ENCODE measurements at regions not wholly inside any gene's neighbourhood (a gene's known extent, or its start where the extent isn't known, plus 50 kb on each side); places are given as distances from the start of the nearest gene placed in this dataset.

DNA sequence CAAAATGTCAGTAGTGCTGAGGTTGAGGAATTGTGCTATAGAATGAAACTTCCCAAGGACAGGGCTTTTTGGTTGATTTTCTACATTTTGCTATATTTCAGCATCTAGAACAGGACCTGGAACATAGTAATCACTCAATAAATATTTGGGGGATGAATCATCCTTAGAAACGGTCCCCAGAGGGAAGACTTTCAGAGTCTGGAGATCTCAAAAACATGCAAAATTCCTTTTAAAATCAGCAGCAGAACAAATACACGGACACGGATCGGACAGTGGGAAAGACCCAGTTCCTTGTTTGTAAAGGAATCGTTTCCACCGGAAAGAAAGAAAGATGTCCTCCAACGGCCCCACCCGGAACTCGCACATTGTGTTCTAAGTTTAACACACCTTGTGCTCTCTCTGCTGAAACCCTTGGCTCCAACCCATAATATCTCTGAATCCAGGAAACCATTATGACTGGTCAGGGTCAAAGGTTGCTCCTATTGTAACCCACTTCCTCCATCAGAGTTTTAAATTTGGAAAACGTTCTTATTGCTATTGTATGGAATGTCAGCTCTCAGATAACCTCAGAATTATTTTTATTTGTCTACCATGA, 617.2 kb downstream of the MED13L start:
- in situ Hi-C loops (cut with MboI; ENCODE audit: low sequenced_read_pairs) = no loop called here

DNA sequence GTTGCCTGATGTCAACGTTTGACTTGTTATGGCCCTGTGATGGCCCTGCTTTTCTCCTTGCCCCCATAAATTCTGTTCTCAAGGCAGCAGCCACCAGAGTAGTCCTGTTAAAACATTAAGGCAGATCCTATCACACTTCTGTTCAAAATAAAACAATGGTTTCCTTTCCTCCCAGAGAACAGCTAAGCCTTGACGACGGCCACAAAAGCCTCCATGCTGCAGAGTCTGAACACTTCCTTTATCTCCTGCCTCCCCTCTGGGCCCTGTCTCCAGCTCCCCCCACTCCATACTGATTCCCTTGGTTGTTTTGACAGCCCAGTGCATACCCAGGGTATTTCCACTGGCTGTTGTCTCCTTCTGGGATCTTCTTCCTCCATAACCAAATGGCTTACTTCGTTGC, 618.1 kb downstream of the MED13L start:
- in situ Hi-C loops (cut with MboI; ENCODE audit: low sequenced_read_pairs) = no loop called here

DNA sequence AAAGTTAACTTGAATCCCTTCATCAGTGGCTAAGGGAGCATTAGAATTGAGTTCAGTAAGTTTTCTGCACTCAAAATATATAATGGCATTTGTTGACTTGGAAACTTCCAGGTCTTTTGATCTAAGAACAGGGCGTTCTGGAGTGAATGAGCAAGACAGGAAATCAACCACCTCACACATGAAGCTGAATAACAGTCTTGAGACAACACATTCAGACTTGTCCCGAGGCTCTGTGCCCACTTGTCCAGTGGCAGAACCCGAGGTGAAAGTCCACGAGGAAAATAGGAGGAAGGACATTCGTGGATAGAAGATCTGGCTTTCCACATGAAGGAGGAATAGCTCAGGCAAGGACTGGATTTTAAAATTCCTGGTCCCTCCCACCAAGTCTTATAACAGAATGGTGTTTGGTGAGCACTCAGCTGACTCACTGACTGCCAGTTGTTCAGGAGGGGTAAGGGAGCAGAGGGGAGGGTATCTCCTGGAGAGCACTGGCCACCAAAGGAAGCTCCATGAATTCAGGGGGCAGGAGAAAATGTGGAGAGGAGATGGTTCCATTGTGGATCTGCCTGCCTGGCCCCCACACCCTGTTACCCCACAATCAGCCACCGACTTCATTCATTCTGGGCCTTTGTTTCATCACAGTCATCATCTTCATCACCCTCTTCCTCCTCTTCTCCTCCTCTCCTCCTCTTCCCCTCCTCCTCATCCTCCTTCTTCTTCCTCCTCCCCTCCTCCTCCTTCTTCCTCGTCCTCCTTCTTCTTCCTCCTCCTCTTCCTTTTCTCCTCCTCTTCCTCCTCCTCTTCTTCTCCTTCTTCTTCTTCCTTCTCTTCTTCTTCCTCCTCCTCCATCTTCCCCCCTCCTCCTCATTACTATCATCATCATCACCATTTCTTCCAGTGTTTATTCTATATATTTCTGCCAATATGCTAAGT, 620.1 kb downstream of the MED13L start:
- in situ Hi-C loops (cut with MboI; ENCODE audit: low sequenced_read_pairs) = no loop called here

DNA sequence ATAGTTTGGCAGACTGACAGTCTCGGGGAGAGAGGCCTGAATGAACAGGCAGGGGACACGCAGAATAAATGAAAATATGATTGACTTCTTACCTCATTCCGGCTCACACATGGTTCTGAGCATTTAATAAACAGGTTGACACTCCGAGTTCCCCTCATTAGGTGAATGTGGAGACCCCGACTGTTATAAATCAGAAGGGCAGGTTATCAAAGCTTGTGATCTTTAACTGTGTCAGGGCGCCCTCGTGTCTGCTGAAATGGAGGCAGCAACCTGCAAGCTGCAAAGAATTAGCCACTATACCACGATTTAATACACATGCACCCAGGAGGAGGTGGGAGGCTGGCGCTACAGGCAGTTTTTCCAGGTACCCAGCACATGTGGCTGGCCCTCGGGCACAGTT, 627.5 kb downstream of the MED13L start:
- in situ Hi-C loops (cut with MboI; ENCODE audit: low sequenced_read_pairs) = no loop called here

GRCh38 chr12:115648463-115648862, 629.0 kb downstream of the MED13L start:
- in situ Hi-C loops (cut with MboI; ENCODE audit: low sequenced_read_pairs) = no loop called here

DNA sequence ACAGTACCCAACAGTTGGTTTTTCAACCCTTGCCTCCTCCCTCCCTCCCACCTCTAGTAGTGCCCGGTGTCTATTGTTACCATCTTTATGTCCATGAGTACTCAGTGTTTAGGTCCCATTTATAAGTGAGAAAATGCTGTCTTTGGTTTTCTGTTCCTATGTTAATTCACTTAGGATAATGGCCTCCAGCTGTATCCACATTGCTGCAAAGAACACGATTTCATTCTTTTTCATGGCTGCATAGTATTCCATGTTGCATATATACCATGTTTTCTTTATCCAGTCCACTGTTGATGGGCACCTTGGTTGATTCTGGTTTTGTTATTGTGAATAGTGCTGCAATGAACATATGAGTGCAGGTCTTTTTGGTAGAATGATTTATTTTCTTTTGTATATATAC, 631.3 kb downstream of the MED13L start:
- in situ Hi-C loops (cut with MboI; ENCODE audit: low sequenced_read_pairs) = no loop called here

DNA sequence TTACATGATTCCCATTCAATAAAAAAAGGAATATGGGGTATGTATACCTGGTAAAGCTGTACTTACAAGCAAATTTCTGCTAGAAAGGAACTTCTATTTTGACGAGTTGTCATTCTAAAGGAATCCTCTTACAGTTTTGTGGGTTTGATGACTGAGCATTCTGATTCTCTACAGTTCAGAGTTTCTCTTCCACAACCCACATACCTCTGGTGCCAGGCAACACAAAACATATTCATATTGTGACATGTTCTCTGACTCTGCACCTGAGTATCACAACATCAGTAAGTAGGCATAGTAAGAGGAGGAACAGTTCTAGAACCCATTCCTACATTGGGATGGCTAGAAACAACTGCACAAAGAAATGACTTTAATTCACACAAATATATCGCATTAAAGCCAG, 636.6 kb downstream of the MED13L start:
- in situ Hi-C loops (cut with MboI; ENCODE audit: low sequenced_read_pairs) = no loop called here

DNA sequence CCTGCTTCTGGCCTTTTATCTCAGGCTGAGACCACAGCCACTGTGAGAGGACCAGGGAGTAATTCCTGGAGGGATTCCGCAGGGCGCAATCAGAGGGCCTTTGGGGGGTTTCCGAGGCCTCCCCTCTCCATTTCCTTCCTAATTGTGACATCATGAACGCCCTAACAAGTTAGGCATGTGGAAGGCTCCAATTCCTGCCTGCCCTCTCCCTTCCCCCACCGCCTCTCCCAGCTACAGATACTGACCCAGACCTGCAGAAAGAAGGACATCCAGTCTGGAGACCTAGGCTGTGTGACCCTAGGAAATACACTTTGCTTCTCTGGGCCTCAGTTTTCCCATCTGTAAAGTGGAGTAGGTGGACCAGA, 637.9 kb downstream of the MED13L start:
- in situ Hi-C loops (cut with MboI; ENCODE audit: low sequenced_read_pairs) = no loop called here

DNA sequence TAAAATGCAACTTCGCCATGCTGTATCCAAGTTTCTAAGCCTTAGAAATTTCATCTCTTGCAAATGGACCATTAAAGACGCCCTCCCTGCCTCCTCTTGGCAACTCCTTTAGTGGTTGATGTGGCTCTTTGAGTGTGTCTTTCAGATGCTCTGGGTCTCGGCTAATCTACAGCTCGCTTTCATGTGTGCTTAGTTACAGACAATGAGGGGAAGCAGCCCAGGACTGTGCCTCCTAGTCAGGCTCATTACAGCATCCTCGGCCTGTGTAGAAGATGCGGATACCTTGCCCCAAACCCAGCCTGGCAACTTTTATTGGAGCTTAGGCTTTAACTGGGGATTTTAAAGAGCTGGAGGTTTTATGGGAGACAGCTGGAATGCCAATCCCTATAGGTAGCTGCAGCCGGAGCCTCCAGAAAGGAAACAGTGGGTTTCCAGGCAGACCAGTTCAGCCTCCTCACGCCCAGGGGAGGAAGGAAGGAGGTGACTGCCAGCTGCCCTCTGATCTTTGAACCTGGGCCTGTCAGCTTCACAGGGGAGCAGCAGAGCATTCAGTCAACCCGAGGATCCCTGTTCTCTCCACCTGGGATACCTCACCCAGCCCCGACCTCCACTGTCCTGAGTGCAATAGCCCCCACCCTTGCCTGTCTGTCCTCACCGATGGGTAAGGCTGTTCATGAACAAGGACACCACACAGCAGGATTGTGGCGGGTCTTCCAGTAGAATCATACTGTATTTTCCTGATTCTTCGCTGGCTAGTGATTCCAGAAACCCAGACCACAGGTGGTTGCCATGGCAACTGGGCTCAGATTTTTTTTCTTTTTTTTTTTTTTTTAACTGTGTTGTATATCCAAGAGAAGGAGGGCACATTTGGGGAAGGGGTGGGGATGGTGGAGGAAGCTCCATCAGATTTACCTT, 638.5 kb downstream of the MED13L start:
- in situ Hi-C loops (cut with MboI; ENCODE audit: low sequenced_read_pairs) = no loop called here

DNA sequence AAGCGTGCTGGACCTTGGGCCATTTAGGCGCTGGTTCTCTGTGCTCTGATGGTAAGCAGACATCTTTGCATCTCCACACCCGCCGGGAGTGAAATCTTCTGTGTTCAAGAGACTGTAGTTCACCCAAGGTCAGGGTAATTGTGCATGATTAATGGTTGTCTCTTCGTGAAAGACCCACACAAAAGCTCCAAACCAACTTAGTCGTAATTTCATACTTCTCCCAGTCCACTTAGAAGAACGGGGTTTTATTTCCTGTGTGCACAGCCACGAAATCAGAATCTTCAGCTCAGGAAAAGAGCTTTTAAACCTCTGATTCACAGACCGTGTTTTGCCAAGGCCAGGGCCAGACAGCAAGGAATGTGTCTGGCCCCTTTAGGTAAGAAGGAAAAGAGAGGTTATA, 640.9 kb downstream of the MED13L start:
- in situ Hi-C loops (cut with MboI; ENCODE audit: low sequenced_read_pairs) = no loop called here

DNA sequence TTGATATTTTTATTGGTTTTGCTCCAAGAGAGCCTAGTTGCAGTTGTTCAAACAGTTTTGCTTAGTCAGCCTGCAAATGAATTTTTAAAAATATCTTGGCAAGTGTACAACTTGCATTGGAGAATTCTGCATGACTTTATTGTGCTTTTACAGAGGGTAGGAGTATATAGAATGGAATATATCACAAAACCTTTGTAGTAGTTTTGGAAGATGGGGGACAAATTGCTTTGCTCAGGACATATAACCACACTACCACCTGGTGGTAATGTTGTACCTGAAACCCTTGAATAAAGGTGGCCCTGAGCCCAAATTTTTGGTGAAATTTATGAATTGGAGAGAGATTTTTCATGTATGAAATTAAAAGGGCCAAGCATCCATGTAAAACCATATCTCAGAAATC, 645.2 kb downstream of the MED13L start:
- in situ Hi-C loops (cut with MboI; ENCODE audit: low sequenced_read_pairs) = no loop called here

DNA sequence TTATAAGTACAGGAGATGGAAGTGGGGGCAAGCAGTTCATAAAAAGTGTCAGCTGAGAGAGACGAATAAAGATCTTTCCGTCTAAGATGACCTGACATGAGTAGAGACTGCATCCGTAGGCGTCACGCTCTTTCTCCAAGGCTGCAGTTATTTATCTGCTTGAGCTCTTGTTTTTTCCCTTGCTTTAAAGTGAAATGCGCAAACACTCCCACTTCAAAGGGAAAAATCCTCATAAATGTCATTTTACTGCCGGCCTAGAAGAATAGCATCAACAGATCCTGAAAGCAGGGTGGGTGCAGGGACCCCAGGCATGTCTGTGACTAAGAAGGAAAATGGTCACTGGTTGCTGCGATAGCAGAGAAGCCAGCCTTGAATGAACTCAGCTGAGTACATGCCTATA, 647.4 kb downstream of the MED13L start:
- in situ Hi-C loops (cut with MboI; ENCODE audit: low sequenced_read_pairs) = no loop called here

DNA sequence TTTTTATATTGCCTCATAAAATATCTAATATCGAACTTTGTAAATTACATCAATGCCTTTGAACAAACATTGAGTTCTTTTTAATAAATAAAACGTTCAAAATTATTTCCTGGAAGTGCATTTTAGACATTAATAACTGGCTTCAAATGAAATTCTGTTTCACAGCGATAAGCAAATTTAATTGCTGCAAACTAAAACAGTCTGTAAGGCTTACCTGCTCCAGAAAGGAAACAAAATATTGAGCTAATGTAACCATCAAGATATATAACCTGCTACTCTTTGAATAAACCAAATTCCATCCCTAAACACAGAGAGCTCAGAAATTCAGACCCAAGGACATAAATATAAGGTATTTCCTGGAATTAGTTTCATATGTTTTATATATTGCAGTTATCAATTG, 651.3 kb downstream of the MED13L start:
- in situ Hi-C loops (cut with MboI; ENCODE audit: low sequenced_read_pairs) = no loop called here

GRCh38 chr12:115623764-115624334, 653.6 kb downstream of the MED13L start:
- in situ Hi-C loops (cut with MboI; ENCODE audit: low sequenced_read_pairs) = no loop called here

GRCh38 chr12:115623275-115623674, 654.2 kb downstream of the MED13L start:
- in situ Hi-C loops (cut with MboI; ENCODE audit: low sequenced_read_pairs) = no loop called here

GRCh38 chr12:115620816-115621215, 656.7 kb downstream of the MED13L start:
- in situ Hi-C loops (cut with MboI; ENCODE audit: low sequenced_read_pairs) = no loop called here

DNA sequence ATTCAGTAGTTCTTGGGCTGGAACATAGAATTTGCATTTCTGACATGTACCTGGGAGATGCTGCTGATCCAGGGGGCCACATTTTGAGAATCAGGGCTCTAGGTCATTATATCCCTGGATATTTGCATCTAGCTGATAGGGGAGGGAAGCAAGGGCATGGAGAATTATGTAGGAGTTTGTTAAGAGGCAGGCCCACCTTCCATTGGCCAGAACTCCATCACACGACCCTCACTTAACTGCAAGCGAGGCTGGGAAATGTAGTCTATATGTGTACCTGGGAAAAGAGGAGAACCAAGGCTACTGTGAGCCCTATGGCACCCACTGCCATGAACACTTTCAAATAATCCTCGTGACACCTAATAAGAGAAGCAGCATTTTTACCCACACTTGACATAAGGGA, 657.6 kb downstream of the MED13L start:
- in situ Hi-C loops (cut with MboI; ENCODE audit: low sequenced_read_pairs) = no loop called here

DNA sequence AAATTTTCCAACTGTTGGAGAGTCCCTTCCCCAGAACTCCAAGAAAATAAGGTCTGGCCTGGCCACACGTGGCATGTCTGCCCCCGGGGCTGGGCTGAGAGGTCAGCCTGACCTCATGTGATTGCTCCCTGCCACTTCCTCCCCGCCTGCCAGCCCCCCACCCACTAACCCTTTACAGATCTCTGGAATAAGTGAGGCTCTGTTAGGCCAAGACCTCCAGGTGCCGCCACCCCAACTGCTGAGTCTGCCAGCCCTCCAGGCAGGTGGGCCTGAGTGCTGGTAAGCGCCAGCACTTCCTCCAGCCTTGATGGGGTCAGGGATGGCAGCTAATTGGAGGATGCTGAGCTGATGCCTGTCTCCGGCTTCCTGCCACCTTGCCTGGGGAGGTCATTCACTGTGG, 658.4 kb downstream of the MED13L start:
- in situ Hi-C loops (cut with MboI; ENCODE audit: low sequenced_read_pairs) = no loop called here

DNA sequence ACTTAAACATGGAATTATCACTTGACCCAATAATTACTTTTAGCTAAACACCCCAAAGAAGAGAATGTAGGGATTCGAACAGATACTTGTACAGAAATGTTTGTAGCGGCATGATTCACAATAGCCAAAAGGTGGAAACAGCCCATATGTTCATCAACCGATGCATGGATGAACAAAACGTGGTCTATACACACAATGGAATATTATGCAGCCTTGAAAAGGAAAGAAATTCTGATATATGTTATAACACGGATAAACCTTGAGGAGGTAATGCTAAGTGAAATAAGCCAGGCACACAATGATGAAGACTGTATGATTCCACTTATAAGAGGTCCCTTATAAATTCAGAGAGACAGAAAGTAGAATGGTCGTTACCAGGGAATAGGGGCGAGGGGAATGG, 659.4 kb downstream of the MED13L start:
- in situ Hi-C loops (cut with MboI; ENCODE audit: low sequenced_read_pairs) = no loop called here

DNA sequence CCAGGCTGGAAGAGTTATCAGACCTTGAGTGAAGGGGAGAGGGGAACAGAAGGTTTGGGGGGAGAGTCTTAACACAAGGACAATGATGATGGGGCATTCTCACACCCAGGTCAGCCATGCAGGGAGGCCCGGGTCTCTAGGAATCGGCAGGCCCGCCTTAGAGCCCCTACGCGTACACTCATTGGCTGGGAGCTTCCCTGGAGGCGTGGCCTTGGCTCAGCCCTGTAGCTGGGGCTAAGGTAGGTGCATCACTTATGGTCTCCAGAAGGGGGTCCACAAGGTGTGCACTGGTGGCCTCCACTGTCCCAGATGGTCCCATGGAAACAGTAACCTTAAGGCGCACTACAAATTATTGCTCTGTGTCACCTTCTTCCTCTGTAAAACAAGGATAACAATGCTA, 660.1 kb downstream of the MED13L start:
- in situ Hi-C loops (cut with MboI; ENCODE audit: low sequenced_read_pairs) = no loop called here

DNA sequence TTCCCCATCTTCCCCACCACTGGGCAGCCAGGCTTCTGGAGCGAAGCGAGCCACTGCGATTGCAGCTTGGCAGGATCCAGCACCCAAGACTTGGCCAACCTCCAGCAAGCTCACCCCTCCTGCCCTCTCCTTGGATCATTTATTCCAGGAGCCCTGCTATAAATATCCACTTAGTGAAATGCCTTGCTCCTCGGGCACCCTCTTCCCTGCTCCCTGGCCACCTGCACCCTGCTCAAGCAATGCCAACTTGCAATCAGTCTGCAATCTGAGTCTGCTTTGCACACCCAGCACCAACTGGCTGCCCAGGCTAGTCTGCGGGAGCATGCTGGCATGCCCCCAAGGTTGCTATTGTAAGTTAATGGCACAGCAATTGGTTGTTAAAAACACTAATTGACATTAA, 666.0 kb downstream of the MED13L start:
- in situ Hi-C loops (cut with MboI; ENCODE audit: low sequenced_read_pairs) = no loop called here

Data from HL-60/S4 (cell line).